K562 (cell line): ENCODE measurements at regions not wholly inside any gene's neighbourhood (a gene's known extent, or its start where the extent isn't known, plus 50 kb on each side); places are given as distances from the start of the nearest gene placed in this dataset.
A peak's percentile ranks its signal among the peaks of the same experiment; 100 is the strongest.

Source experiments
- ATF4 ChIP-seq: fragments of 450-650 bp; formaldehyde crosslinking; IDR thresholded peaks from 2 replicates; pipeline ENCODE4 v1.4.0; 2022; ENCODE audit warnings: mild to moderate bottlenecking, moderate library complexity
- ESRRB ChIP-seq: fragments of 250-450 bp; sonication (Bioruptor Pico); IDR thresholded peaks from 2 replicates; pipeline ENCODE4 v1.5.0; 2020; ENCODE audit warnings: mild to moderate bottlenecking, moderate library complexity, borderline replicate concordance
- GTF2F1 ChIP-seq: IDR thresholded peaks from 2 replicates; pipeline ENCODE4 v1.6.1; 2011; ENCODE audit warnings: low read depth, low read length, improper control_type of control experiment
- HOXB6 ChIP-seq: fragments of 250-450 bp; sonication (Bioruptor Pico); IDR thresholded peaks from 2 replicates; pipeline ENCODE4 v1.5.1; 2022; ENCODE audit warnings: mild to moderate bottlenecking, borderline replicate concordance
- MTF1 ChIP-seq: fragments of 250-450 bp; sonication (Bioruptor Pico); IDR thresholded peaks from 2 replicates; pipeline ENCODE4 v1.9.0; 2021; ENCODE audit warnings: moderate library complexity, mild to moderate bottlenecking, inconsistent platforms, borderline replicate concordance
- RREB1 ChIP-seq: fragments of 250-450 bp; sonication (Bioruptor Pico); IDR thresholded peaks from 2 replicates; pipeline ENCODE4 v1.4.0; 2020
- SMC3 ChIP-seq: conservative IDR thresholded peaks from 2 replicates; pipeline ENCODE4 v1.6.1; 2011; ENCODE audit warnings: low read depth, low read length, improper control_type of control experiment; ENCODE audit not compliant: insufficient read depth
- VEZF1 ChIP-seq: fragments of 200-800 bp; sonication (Bioruptor generic); IDR thresholded peaks from 2 replicates; pipeline ENCODE4 v1.6.1; 2017; ENCODE audit warnings: missing genetic modification characterization, missing compliant biosample characterization
- ZKSCAN8 ChIP-seq: fragments of 200-800 bp; sonication (Bioruptor generic); IDR thresholded peaks from 2 replicates; pipeline ENCODE4 v1.6.1; 2016; ENCODE audit warnings: missing genetic modification characterization, missing compliant biosample characterization
- ZNF212 ChIP-seq: fragments of 450-650 bp; formaldehyde crosslinking; IDR thresholded peaks from 2 replicates; pipeline ENCODE4 v1.4.0; 2020; ENCODE audit warnings: mild to moderate bottlenecking
- ZNF232 ChIP-seq: sonication (generic); formaldehyde crosslinking; IDR thresholded peaks from 2 replicates; pipeline ENCODE4 v1.8.0; 2022; ENCODE audit warnings: mild to moderate bottlenecking, missing genetic modification reagents
- ZNF263 ChIP-seq: sonication (generic); formaldehyde crosslinking; IDR thresholded peaks from 2 replicates; pipeline ENCODE4 v1.8.0; 2022; ENCODE audit warnings: mild to moderate bottlenecking, missing genetic modification reagents, borderline replicate concordance
- ZNF277 ChIP-seq: fragments of 250-450 bp; sonication (Bioruptor Pico); IDR thresholded peaks from 2 replicates; pipeline ENCODE4 v1.8.0; 2022; ENCODE audit warnings: inconsistent platforms, mild to moderate bottlenecking, moderate library complexity, borderline replicate concordance
- ZNF431 ChIP-seq: sonication (generic); formaldehyde crosslinking; IDR thresholded peaks from 2 replicates; pipeline ENCODE4 v1.8.0; 2022; ENCODE audit warnings: mild to moderate bottlenecking, missing genetic modification reagents
- ZNF511 ChIP-seq: sonication (generic); formaldehyde crosslinking; IDR thresholded peaks from 2 replicates; pipeline ENCODE4 v1.8.0; 2022; ENCODE audit warnings: mild to moderate bottlenecking, missing genetic modification reagents
- ZNF639 ChIP-seq, 2 experiments: fragments of 200-800 bp in 1 of 2; sonication (Bioruptor generic) in 1 of 2; sonication (generic) in 1 of 2; formaldehyde crosslinking in 1 of 2; IDR thresholded peaks in 1 of 2; conservative IDR thresholded peaks in 1 of 2; 2 replicates each; pipeline versions ENCODE4 v1.5.0 to v1.6.1; 2016 to 2020; ENCODE audit warnings: missing compliant biosample characterization in 1 of 2, missing genetic modification characterization in 1 of 2, missing genetic modification reagents in 1 of 2

GRCh38 chr1:203926025-203926540 lies 64.7 kb downstream of the SNRPE start (continued):
- TF ChIP-seq ZNF212 (no peak), ZNF431 (CRISPR knock-in tag) (no peak), GTF2F1 (no peak), ZNF277 (CRISPR knock-in tag) (no peak), ZNF639 (CRISPR knock-in tag; conservative IDR thresholded peaks at IDR 0.05 in 1 of 2, IDR thresholded peaks at IDR 0.05 in 1 of 2) (no peak), ESRRB (CRISPR knock-in tag) (no peak), ZNF232 (no peak), ZNF511 (CRISPR knock-in tag) (no peak), HOXB6 (CRISPR knock-in tag) (no peak), MTF1 (no peak), SMC3 (no peak), RREB1 (no peak), ATF4 (peak; percentile 92), VEZF1 (CRISPR knock-in tag) (0 out of 2 replicates have a peak, but pooled peaks have one; percentile 11), ZKSCAN8 (CRISPR knock-in tag) (peak; percentile 43; the same call in 1 of the 2 replicates), ZNF263 (CRISPR knock-in tag) (no peak)
